ENCODE measurements at regions not wholly inside any gene's neighbourhood (a gene's known extent, or its start where the extent isn't known, plus 50 kb on each side); places are given as distances from the start of the nearest gene placed in this dataset.

GRCh38 chr2:76247006-76247405 lies 536.3 kb upstream of the GCFC2 start:
- H3K9me3 ChIP-seq (ENCODE audit: control insufficient read depth, insufficient read depth, low read depth, low read length) = no peaks in the 10 kb centered on the region
- no peak overlapping the region for H2AFZ ChIP-seq (ENCODE audit: low read length)
- no peak for TF ChIP-seq EZH2 (IDR thresholded peaks at IDR 0.05; ENCODE audit: low read length, missing control alignments)
- no peak for TF ChIP-seq CTCF (conservative IDR thresholded peaks at IDR 0.05 in 1 of 2, IDR thresholded peaks at IDR 0.05 in 1 of 2; ENCODE audit: low read depth in 1 of 2, low read length in 2 of 2)
- no peak overlapping the region for H3K4me2 ChIP-seq (ENCODE audit: extremely low read depth, insufficient read depth, low read length)
- H3K4me1 ChIP-seq (ENCODE audit: control insufficient read depth, extremely low read depth, insufficient read depth, low read length) = no peaks in the 10 kb centered on the region
- H3K36me3 ChIP-seq (ENCODE audit: control insufficient read depth, insufficient read depth, low read length) = no peaks in the 10 kb centered on the region
- no peak overlapping the region for H3K9ac ChIP-seq (ENCODE audit: insufficient read depth, low read length)
- no peaks in the 10 kb centered on the region for H3K79me2 ChIP-seq (ENCODE audit: control insufficient read depth, insufficient read depth, low read length)
- no peak for DNase-seq (ENCODE audit: low read depth in 2 of 2)
- no peak overlapping the region for H3K4me3 ChIP-seq (replicated peaks in 1 of 4; ENCODE audit: control extremely low read depth in 1 of 4, insufficient read depth in 1 of 4, low read depth in 3 of 4, low read length in 4 of 4)
- no peaks in the 10 kb centered on the region for H3K27me3 ChIP-seq (ENCODE audit: control insufficient read depth, insufficient read depth, low read length)
- no peaks in the 10 kb centered on the region for H4K20me1 ChIP-seq (ENCODE audit: control insufficient read depth, extremely low read depth, insufficient read depth, low read length)
- H3K27ac ChIP-seq (ENCODE audit: insufficient read depth, low read length) = no peak overlapping the region

- TF ChIP-seq CTCF (conservative IDR thresholded peaks at IDR 0.05 in 1 of 2, IDR thresholded peaks at IDR 0.05 in 1 of 2; ENCODE audit: low read depth in 1 of 2, low read length in 2 of 2) (no peak), EZH2 (IDR thresholded peaks at IDR 0.05; ENCODE audit: low read length, missing control alignments) (no peak)
- no peaks in the 10 kb centered on the region for H3K79me2 ChIP-seq (ENCODE audit: control insufficient read depth, insufficient read depth, low read length)
- H4K20me1 ChIP-seq (ENCODE audit: control insufficient read depth, extremely low read depth, insufficient read depth, low read length) = no peaks in the 10 kb centered on the region
- no peak for DNase-seq (ENCODE audit: low read depth in 2 of 2)
- no peak overlapping the region for H3K4me2 ChIP-seq (ENCODE audit: extremely low read depth, insufficient read depth, low read length)
- no peak overlapping the region for H3K27ac ChIP-seq (ENCODE audit: insufficient read depth, low read length)
- no peaks in the 10 kb centered on the region for H3K36me3 ChIP-seq (ENCODE audit: control insufficient read depth, insufficient read depth, low read length)
- no peaks in the 10 kb centered on the region for H3K27me3 ChIP-seq (ENCODE audit: control insufficient read depth, insufficient read depth, low read length)
- no peaks in the 10 kb centered on the region for H3K4me1 ChIP-seq (ENCODE audit: control insufficient read depth, extremely low read depth, insufficient read depth, low read length)
- H3K9me3 ChIP-seq (ENCODE audit: control insufficient read depth, insufficient read depth, low read depth, low read length) = no peaks in the 10 kb centered on the region
- no peak overlapping the region for H2AFZ ChIP-seq (ENCODE audit: low read length)
- H3K9ac ChIP-seq (ENCODE audit: insufficient read depth, low read length) = no peak overlapping the region
- H3K4me3 ChIP-seq (replicated peaks in 1 of 4; ENCODE audit: control extremely low read depth in 1 of 4, insufficient read depth in 1 of 4, low read depth in 3 of 4, low read length in 4 of 4) = no peak overlapping the region
Measured at GRCh38 chr2:76211991-76212985, 501.6 kb upstream of the GCFC2 start.

- H3K27me3 ChIP-seq (ENCODE audit: control insufficient read depth, insufficient read depth, low read length) = no peaks in the 10 kb centered on the region
- no peaks in the 10 kb centered on the region for H3K4me1 ChIP-seq (ENCODE audit: control insufficient read depth, extremely low read depth, insufficient read depth, low read length)
- no peaks in the 10 kb centered on the region for H3K79me2 ChIP-seq (ENCODE audit: control insufficient read depth, insufficient read depth, low read length)
- no peak overlapping the region for H2AFZ ChIP-seq (ENCODE audit: low read length)
- H3K4me3 ChIP-seq (replicated peaks in 1 of 4; ENCODE audit: control extremely low read depth in 1 of 4, insufficient read depth in 1 of 4, low read depth in 3 of 4, low read length in 4 of 4) = no peak overlapping the region
- no peak for DNase-seq (ENCODE audit: low read depth in 2 of 2)
- H3K9me3 ChIP-seq (ENCODE audit: control insufficient read depth, insufficient read depth, low read depth, low read length) = no peaks in the 10 kb centered on the region
- no peaks in the 10 kb centered on the region for H3K36me3 ChIP-seq (ENCODE audit: control insufficient read depth, insufficient read depth, low read length)
- H3K4me2 ChIP-seq (ENCODE audit: extremely low read depth, insufficient read depth, low read length) = no peak overlapping the region
- no peak overlapping the region for H3K9ac ChIP-seq (ENCODE audit: insufficient read depth, low read length)
- no peak overlapping the region for H3K27ac ChIP-seq (ENCODE audit: insufficient read depth, low read length)
- H4K20me1 ChIP-seq (ENCODE audit: control insufficient read depth, extremely low read depth, insufficient read depth, low read length) = no peaks in the 10 kb centered on the region
- no peak for TF ChIP-seq EZH2 (IDR thresholded peaks at IDR 0.05; ENCODE audit: low read length, missing control alignments)
- TF ChIP-seq CTCF (conservative IDR thresholded peaks at IDR 0.05 in 1 of 2, IDR thresholded peaks at IDR 0.05 in 1 of 2; ENCODE audit: low read depth in 1 of 2, low read length in 2 of 2) = no peak
Measured at GRCh38 chr2:76210551-76210950, 499.8 kb upstream of the GCFC2 start.
